Duodenal mucosa (tissue), 2 donors: ENCODE measurements at regions not wholly inside any gene's neighbourhood (a gene's known extent, or its start where the extent isn't known, plus 50 kb on each side); places are given as distances from the start of the nearest gene placed in this dataset.

ENCODE experiments used
- H3K27ac ChIP-seq: one replicate; pipeline ENCODE4 v1.7.0; 2013; ENCODE audit warnings: low read depth, low read length
- H3K27me3 ChIP-seq, 2 donors: one replicate each; pipeline ENCODE4 v1.7.0; 2013; ENCODE audit warnings: low read length in 2 of 2, control low read depth in 1 of 2; ENCODE audit not compliant: insufficient read depth in 2 of 2, control insufficient read depth in 1 of 2
- H3K36me3 ChIP-seq, 2 donors: one replicate each; pipeline ENCODE4 v1.7.0; 2013; ENCODE audit warnings: low read length in 2 of 2, control low read depth in 1 of 2; ENCODE audit not compliant: insufficient read depth in 2 of 2, control insufficient read depth in 1 of 2
- H3K4me1 ChIP-seq, 2 donors: one replicate each; pipeline ENCODE4 v1.7.0; 2013; ENCODE audit warnings: low read length in 2 of 2, control low read depth in 1 of 2; ENCODE audit not compliant: insufficient read depth in 2 of 2, control insufficient read depth in 1 of 2
- H3K4me3 ChIP-seq, 2 donors: one replicate each; pipeline ENCODE4 v1.7.0; 2013; ENCODE audit warnings: low read length in 2 of 2, low read depth in 1 of 2
- H3K9ac ChIP-seq, 2 donors: one replicate each; pipeline ENCODE4 v1.7.0; 2013; ENCODE audit warnings: low read length in 2 of 2, low read depth in 1 of 2
- H3K9me3 ChIP-seq, 2 donors: one replicate each; pipeline ENCODE4 v1.7.0; 2013; ENCODE audit warnings: low read length in 2 of 2, control low read depth in 1 of 2; ENCODE audit not compliant: control insufficient read depth in 1 of 2

DNA sequence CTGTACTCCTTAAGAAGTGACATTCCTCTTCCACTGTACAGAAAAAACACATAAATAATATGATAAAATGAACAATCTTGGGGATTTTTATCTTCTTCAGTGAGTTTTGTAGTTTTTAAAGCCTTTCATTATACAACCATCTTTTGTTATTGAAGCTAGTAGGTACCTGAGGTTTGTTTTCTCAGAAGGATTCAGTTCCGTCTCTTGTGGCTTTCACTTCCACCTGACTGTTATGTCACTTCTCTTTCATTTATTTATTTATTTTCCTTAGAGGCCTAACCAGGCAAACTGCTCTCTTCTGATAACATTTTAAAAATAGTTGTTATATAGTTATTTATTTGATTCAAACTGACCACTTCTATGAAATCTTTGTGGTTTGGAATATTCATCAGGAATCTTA is 464.2 kb downstream of the CCDC85A start:
- H3K9ac ChIP-seq, result no peak overlapping the region
- no peaks in the 10 kb centered on the region for H3K9me3 ChIP-seq
- H3K27ac ChIP-seq, result no peak overlapping the region
- H3K4me3 ChIP-seq, result no peak overlapping the region
- no peaks in the 10 kb centered on the region for H3K36me3 ChIP-seq
- H3K4me1 ChIP-seq, result no peaks in the 10 kb centered on the region
- H3K27me3 ChIP-seq, result no peaks in the 10 kb centered on the region

DNA sequence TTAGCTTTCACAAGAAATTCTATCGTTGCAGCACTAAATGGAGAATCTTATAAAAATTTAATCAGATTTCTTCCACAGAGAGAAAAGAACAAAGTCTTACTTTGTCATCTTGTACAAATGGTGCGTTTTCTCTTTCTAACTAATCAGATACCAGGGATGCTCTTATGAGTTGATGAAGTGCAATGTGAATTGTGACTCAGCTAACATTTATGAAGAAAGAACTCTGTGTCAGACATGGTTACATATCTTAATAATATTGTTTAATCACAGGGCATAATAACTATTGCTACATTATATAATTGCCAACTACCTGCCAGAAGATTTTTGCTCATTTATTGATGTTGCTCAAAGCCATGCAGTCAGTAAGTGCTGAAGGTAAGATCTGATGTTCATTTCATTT is 465.0 kb downstream of the CCDC85A start:
- no peaks in the 10 kb centered on the region for H3K27me3 ChIP-seq
- no peaks in the 10 kb centered on the region for H3K4me1 ChIP-seq
- H3K9me3 ChIP-seq, result no peaks in the 10 kb centered on the region
- H3K9ac ChIP-seq, result no peak overlapping the region
- no peak overlapping the region for H3K4me3 ChIP-seq
- H3K36me3 ChIP-seq, result no peaks in the 10 kb centered on the region
- no peak overlapping the region for H3K27ac ChIP-seq

DNA sequence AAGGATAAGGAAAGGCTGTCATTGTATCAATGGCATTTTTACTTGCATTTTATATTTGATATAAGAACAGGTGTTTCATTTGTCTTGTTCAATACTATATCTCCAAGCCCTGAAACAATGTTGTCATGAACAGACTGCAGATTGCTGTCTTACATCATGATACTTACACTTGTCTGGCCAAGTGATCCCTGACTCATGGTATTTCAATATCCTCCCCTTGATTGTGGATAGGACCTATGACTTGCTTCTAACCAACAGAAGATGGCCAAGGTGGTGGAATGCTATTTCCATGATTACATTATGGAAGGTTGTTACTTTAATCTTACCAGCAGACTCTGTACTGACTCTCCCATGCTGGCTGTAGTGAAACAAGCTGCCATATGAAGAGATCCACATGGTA is 471.1 kb downstream of the CCDC85A start:
- no peak overlapping the region for H3K4me3 ChIP-seq
- H3K4me1 ChIP-seq, result no peaks in the 10 kb centered on the region
- H3K27me3 ChIP-seq, result no peaks in the 10 kb centered on the region
- H3K27ac ChIP-seq, result no peak overlapping the region
- no peaks in the 10 kb centered on the region for H3K9me3 ChIP-seq
- H3K36me3 ChIP-seq, result no peaks in the 10 kb centered on the region
- H3K9ac ChIP-seq, result no peak overlapping the region

DNA sequence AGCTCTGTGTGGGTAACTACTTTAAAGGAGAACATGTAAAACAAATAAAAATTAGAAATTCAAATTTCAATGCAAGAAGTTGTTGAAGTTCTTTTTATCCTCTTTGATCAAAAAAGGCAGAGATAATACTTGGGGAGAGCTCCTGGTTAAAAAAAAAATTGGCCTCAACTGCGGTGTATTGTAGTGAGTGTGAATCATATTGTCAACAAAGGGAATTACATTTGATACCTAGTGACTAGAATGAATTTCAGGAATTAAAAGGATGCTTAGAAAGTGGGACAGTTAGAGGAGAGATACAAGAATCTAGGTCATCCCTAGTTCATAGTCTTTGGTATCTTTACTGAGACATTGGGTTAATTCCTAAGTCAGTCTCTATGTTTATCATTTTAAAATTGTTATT is 473.0 kb downstream of the CCDC85A start:
- H3K27me3 ChIP-seq, result no peaks in the 10 kb centered on the region
- H3K4me1 ChIP-seq, result no peaks in the 10 kb centered on the region
- no peak overlapping the region for H3K4me3 ChIP-seq
- H3K9me3 ChIP-seq, result no peaks in the 10 kb centered on the region
- H3K27ac ChIP-seq, result no peak overlapping the region
- no peaks in the 10 kb centered on the region for H3K36me3 ChIP-seq
- no peak overlapping the region for H3K9ac ChIP-seq

DNA sequence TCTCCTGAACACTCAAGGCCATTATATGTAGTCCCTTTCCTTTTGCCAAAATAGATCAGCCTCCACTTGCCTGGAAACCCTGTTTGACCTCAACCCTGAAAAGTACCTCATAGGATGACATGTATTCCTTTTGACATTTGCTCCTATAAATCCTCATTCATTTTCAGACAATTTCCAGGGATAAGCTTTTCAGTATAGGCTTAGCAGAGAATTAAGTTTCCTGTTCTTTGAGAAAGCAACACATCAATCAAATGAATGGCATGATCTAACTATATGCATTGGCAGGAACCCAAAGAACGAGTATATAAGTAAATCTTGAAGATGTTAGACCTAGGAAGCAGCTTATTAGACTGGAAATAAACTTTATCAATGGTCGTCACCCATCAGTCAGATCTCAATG is 483.0 kb downstream of the CCDC85A start:
- Histone ChIP-seq H3K4me3 (no peak overlapping the region), H3K27ac (no peak overlapping the region), H3K36me3 (no peaks in the 10 kb centered on the region), H3K4me1 (no peaks in the 10 kb centered on the region), H3K9me3 (peaks cover 0 to 3% of the 10 kb centered on the region in 2 donors), H3K9ac (no peak overlapping the region), H3K27me3 (no peaks in the 10 kb centered on the region)

DNA sequence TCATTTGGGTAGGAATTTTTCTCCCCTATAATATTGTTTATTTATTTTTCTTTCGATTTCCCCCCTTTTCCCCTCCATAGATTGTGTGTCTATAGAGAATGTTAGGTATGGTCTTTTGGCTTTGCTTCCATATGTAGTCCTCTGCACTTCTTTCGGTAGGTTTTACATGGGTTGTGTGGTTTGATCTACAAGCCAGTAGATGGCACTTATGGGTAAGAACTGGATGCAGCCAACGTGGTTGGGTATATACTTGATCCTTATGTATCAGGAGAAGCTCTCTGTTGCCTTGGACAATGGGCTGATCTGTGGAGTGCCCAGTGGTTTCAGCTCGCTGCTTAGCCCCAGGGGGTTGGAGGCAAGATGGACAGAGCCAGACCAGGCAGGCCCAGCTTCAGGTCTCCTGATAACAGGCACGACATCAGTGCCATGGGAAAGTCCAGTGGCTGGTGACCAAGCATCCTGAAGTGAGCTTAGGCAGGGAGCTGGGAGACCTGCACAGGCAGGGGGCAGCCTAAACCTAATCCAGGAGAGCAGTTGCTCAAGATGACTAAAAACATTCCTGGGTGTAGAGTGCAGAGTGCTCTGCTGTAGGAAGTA is 488.3 kb downstream of the CCDC85A start:
- Histone ChIP-seq H3K27me3 (no peaks in the 10 kb centered on the region), H3K4me1 (no peaks in the 10 kb centered on the region), H3K27ac (no peak overlapping the region), H3K36me3 (no peaks in the 10 kb centered on the region), H3K4me3 (no peak overlapping the region), H3K9ac (no peak overlapping the region), H3K9me3 (peaks cover 15 to 18% of the 10 kb centered on the region in 2 donors)

DNA sequence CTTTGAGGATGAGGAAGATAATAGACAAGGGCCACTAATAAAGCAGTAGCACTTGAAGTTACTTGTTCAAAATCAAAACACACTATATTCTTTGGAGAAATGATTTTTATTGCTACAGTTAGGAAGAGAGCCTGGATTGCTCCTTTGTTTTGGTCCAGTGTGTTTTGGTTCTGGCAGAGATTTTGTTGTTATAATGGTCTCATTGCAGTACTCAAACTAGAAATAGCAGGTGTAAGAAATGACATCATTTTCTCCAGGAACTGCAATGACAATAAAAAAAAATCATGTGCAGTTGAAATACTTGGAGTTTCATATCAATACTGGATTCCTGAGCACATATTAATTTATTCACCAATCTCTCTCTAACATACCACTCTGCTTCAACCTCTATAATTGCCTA is 490.3 kb downstream of the CCDC85A start:
- H3K9me3 ChIP-seq, result peaks cover 15 to 18% of the 10 kb centered on the region in 2 donors

DNA sequence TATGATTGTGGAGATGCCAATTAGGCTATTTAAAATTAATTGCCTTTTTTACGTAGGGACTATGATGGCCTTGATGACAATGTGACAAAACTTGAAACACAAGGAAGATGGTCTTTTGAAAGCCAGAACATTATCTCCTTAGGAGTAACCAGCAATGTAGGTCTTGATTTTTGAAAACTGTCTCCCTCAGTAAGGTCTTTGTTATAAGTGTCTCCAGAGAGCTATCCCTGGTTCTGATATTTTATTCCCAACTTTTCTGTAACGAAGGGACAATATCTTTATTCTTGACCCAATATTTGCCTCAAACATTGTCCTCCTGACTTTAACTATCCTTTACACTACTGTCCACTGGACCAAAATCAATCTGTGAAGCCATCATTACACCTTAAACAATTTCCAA is 493.2 kb downstream of the CCDC85A start:
- Histone ChIP-seq H3K9ac (no peak overlapping the region), H3K4me1 (no peaks in the 10 kb centered on the region), H3K27me3 (no peaks in the 10 kb centered on the region), H3K27ac (no peak overlapping the region), H3K9me3 (peaks cover 14% of the 10 kb centered on the region in 2 donors), H3K36me3 (no peaks in the 10 kb centered on the region), H3K4me3 (no peak overlapping the region)

More for the DNA sequence above, 490.3 kb downstream of the CCDC85A start:
- no peaks in the 10 kb centered on the region for H3K36me3 ChIP-seq
- no peak overlapping the region for H3K4me3 ChIP-seq
- no peak overlapping the region for H3K9ac ChIP-seq
- no peaks in the 10 kb centered on the region for H3K4me1 ChIP-seq
- H3K27ac ChIP-seq, result no peak overlapping the region
- H3K27me3 ChIP-seq, result no peaks in the 10 kb centered on the region

DNA sequence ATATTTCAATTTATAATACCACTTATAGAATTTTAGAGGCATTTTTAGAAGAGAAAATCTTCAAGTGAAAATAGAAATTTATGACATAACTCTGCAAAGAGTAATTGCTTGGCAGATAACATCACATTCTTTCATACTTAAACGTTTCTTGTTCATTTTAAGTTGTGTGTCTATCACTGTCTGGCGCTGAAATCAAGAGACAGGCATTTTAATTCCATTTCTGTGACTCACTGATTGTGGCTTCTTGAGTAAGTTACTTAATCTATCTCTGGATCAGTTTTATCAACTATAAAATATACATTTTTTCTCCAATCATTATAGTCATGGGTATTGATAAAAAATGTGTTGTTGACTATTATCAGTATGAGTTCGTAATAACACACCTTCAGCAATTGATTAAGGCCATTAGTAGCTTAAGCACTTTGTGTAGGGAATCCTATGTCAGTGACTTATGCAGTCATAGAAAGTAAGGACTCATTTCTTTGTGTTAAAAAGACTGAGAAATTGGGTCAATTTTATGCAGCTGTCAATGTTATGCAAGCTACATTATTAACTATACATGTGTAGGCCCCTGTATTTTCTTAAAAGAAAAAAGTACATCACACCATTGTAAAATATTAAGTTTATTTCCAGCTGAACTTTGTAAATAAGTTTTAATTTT is 497.3 kb downstream of the CCDC85A start:
- Histone ChIP-seq H3K4me3 (no peak overlapping the region), H3K4me1 (no peaks in the 10 kb centered on the region), H3K27ac (no peak overlapping the region), H3K9me3 (no peaks in the 10 kb centered on the region), H3K27me3 (no peaks in the 10 kb centered on the region), H3K36me3 (no peaks in the 10 kb centered on the region), H3K9ac (no peak overlapping the region)

DNA sequence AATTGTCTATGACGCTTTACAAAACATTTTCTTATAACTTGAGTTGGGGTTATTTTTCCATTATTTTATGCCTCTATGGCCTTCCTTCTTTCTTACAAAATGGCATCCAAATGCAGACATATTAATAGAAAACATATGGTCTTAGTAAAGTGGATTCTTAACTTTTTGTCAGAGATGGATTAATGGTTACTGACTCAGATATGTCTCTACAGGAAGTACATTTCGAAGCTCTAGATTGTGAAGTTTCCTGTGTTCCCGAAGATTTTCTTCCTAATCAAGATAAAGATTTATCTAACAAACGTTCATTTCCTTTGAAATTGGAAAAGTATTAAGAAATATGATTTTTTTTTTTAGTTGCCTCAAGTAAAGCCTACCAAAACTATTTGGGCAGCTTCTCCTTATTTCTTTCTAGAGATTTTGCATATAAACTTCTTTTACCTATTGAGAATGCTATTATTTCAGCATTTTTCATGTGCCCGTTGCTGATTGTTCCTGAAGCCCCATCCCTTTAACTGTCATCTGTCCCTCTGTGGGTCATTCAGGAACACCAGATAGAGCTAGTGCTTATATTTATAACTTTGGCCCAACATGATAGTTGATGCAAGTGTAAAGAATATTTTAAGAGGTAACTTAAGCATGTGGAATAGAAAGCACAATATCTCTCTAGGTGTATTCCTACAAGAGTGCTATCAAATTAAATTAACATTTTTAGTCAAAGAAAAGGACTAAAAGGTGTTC is 498.0 kb downstream of the CCDC85A start:
- no peak overlapping the region for H3K4me3 ChIP-seq
- no peaks in the 10 kb centered on the region for H3K36me3 ChIP-seq
- no peak overlapping the region for H3K27ac ChIP-seq
- H3K9ac ChIP-seq, result no peak overlapping the region
- H3K9me3 ChIP-seq, result no peaks in the 10 kb centered on the region
- no peaks in the 10 kb centered on the region for H3K4me1 ChIP-seq
- no peaks in the 10 kb centered on the region for H3K27me3 ChIP-seq
